Naive thymus-derived CD8-positive, alpha-beta T cell (primary cell): ENCODE measurements at regions not wholly inside any gene's neighbourhood (a gene's known extent, or its start where the extent isn't known, plus 50 kb on each side); places are given as distances from the start of the nearest gene placed in this dataset.
"Not testable (repeated sequence)": the region's sequence is repeated elsewhere in the genome, so short reads cannot be mapped to it uniquely, and the experiment has no call there.

ENCODE experiments used
- ATAC-seq, 2 donors: fragments of 150-1000 bp; cut with Tn5 transposase in 1 of 2; sonication (Bioruptor Pico), chemical (Tn5 transposase) in 1 of 2; 1 replicate in 1 of 2; 2 replicates in 1 of 2; pipeline ENCODE4 v1.10.0; 2021; ENCODE audit warnings: mild to moderate bottlenecking in 2 of 2, moderate library complexity in 2 of 2
- POLR2A ChIA-PET: fragments of 350-600 bp; sonication (Branson Sonifier 250); formaldehyde crosslinking; loops from one replicate; lab custom pipeline; 2021; ENCODE audit warnings: antibody characterized with exemption; lab: Charles Lee
- DNase-seq, 10 donors: peaks; one replicate each; pipeline versions ENCODE4 v3.0.0 to v3.0.0-alpha.2; 2020 to 2022
- H3K27ac Mint-ChIP-seq, 10 donors: one replicate each; pipeline ENCODE4 v1.8.0; 2020 to 2022; ENCODE audit warnings: mild to moderate bottlenecking in 10 of 10, mixed read lengths in 10 of 10, moderate library complexity in 4 of 10, inconsistent platforms in 1 of 10
- H3K27me3 Mint-ChIP-seq, 5 donors: one replicate each; pipeline ENCODE4 v1.8.0; 2021 to 2022; ENCODE audit warnings: mixed read lengths in 5 of 5
- H3K36me3 Mint-ChIP-seq, 3 donors: one replicate each; pipeline ENCODE4 v1.8.0; 2020 to 2022; ENCODE audit warnings: mixed read lengths in 3 of 3, mild to moderate bottlenecking in 2 of 3, inconsistent platforms in 1 of 3
- H3K4me1 Mint-ChIP-seq, 4 donors: one replicate each; pipeline ENCODE4 v1.8.0; 2021 to 2022; ENCODE audit warnings: mixed read lengths in 4 of 4
- H3K4me3 Mint-ChIP-seq, 10 donors: one replicate each; pipeline ENCODE4 v1.8.0; 2020 to 2022; ENCODE audit warnings: mild to moderate bottlenecking in 10 of 10, mixed read lengths in 10 of 10, moderate library complexity in 6 of 10, inconsistent platforms in 1 of 10
- H3K9me3 Mint-ChIP-seq, 9 donors: one replicate each; pipeline ENCODE4 v1.8.0; 2020 to 2022; ENCODE audit warnings: mixed read lengths in 9 of 9, mild to moderate bottlenecking in 3 of 9, inconsistent platforms in 1 of 9, moderate library complexity in 1 of 9

GRCh38 chr2:47699533-47700215 is 83.3 kb upstream of the MSH6 start:
- POLR2A ChIA-PET: no interaction called here
- ATAC-seq (no peak), DNase-seq (no peak)
- Mint-ChIP-seq H3K27me3 (peaks cover 3 to 19% (median 6%) of the 10 kb centered on the region in 5 donors), H3K36me3 (no peaks in the 10 kb centered on the region), H3K9me3 (no peaks in the 10 kb centered on the region), H3K4me1 (peaks cover 0 to 11% (median 0%) of the 10 kb centered on the region in 4 donors), H3K27ac (no peak overlapping the region), H3K4me3 (no peak overlapping the region)

- H3K27ac Mint-ChIP-seq, DNase-seq, H3K4me3 Mint-ChIP-seq, ATAC-seq, H3K36me3 Mint-ChIP-seq, H3K9me3 Mint-ChIP-seq, POLR2A ChIA-PET: not testable (repeated sequence)
- Mint-ChIP-seq H3K27me3 (peaks cover 7 to 25% (median 9%) of the 10 kb centered on the region in 5 donors), H3K4me1 (peaks cover 0 to 11% (median 0%) of the 10 kb centered on the region in 4 donors)
Observed at GRCh38 chr2:47698436-47698972, 84.4 kb upstream of the MSH6 start.

GRCh38 chr2:47697681-47698435 is 85.1 kb upstream of the MSH6 start:
- H3K9me3 Mint-ChIP-seq, DNase-seq, H3K27ac Mint-ChIP-seq, H3K4me3 Mint-ChIP-seq, ATAC-seq, H3K36me3 Mint-ChIP-seq, POLR2A ChIA-PET: not testable (repeated sequence)
- Mint-ChIP-seq H3K27me3 (peaks cover 7 to 25% (median 9%) of the 10 kb centered on the region in 5 donors), H3K4me1 (peaks cover 0 to 11% (median 0%) of the 10 kb centered on the region in 4 donors)

- H3K9me3 Mint-ChIP-seq: no peaks in the 10 kb centered on the region
- H3K27ac Mint-ChIP-seq: no peak overlapping the region
- H3K36me3 Mint-ChIP-seq: no peaks in the 10 kb centered on the region
- peaks cover 7 to 25% (median 9%) of the 10 kb centered on the region in 5 donors for H3K27me3 Mint-ChIP-seq
- H3K4me1 Mint-ChIP-seq: peaks cover 0 to 11% (median 0%) of the 10 kb centered on the region in 4 donors
- POLR2A ChIA-PET: no interaction called here
- no peak overlapping the region for H3K4me3 Mint-ChIP-seq
- ATAC-seq: no peak
- DNase-seq: no peak
Observed at GRCh38 chr2:47697000-47697601, 85.8 kb upstream of the MSH6 start.

- ATAC-seq (no peak), DNase-seq (no peak)
- no peak overlapping the region for H3K4me3 Mint-ChIP-seq
- H3K4me1 Mint-ChIP-seq: peaks cover 0 to 11% (median 0%) of the 10 kb centered on the region in 4 donors
- peaks cover 7 to 25% (median 9%) of the 10 kb centered on the region in 5 donors for H3K27me3 Mint-ChIP-seq
- H3K27ac Mint-ChIP-seq: no peak overlapping the region
- no peaks in the 10 kb centered on the region for H3K9me3 Mint-ChIP-seq
- POLR2A ChIA-PET: no interaction called here
- H3K36me3 Mint-ChIP-seq: no peaks in the 10 kb centered on the region
Observed at GRCh38 chr2:47696478-47696831, 86.5 kb upstream of the MSH6 start.

- Mint-ChIP-seq H3K4me1 (peaks cover 0 to 11% (median 0%) of the 10 kb centered on the region in 4 donors), H3K9me3 (no peaks in the 10 kb centered on the region), H3K36me3 (no peaks in the 10 kb centered on the region), H3K4me3 (no peak overlapping the region), H3K27ac (peak overlapping the region in 1 of 10 donors; percentile 62), H3K27me3 (peaks cover 7 to 25% (median 9%) of the 10 kb centered on the region in 5 donors)
- POLR2A ChIA-PET: no interaction called here
- ATAC-seq: no peak
- no peak for DNase-seq
Observed at GRCh38 chr2:47695800-47696477, 87.0 kb upstream of the MSH6 start.

GRCh38 chr2:47694451-47694850 is 88.5 kb upstream of the MSH6 start:
- Mint-ChIP-seq H3K4me1 (peaks cover 0 to 11% (median 0%) of the 10 kb centered on the region in 4 donors), H3K27me3 (peaks cover 7 to 25% (median 9%) of the 10 kb centered on the region in 5 donors), H3K27ac (peak overlapping the region in 1 of 10 donors; percentile 38)
- ATAC-seq, DNase-seq, H3K9me3 Mint-ChIP-seq, H3K4me3 Mint-ChIP-seq, H3K36me3 Mint-ChIP-seq, POLR2A ChIA-PET: not testable (repeated sequence)

GRCh38 chr2:47690706-47691325 is 92.1 kb upstream of the MSH6 start:
- not testable (repeated sequence) for H3K36me3 Mint-ChIP-seq, H3K4me3 Mint-ChIP-seq, DNase-seq, ATAC-seq, H3K9me3 Mint-ChIP-seq, H3K27ac Mint-ChIP-seq
- Mint-ChIP-seq H3K4me1 (peaks cover 1 to 13% (median 4%) of the 10 kb centered on the region in 4 donors), H3K27me3 (peaks cover 4 to 10% (median 6%) of the 10 kb centered on the region in 5 donors)
- POLR2A ChIA-PET: interaction anchor here (0.6 kb wide), 1 partner anchor 10 kb away, joined by 4 read pairs; no protein-coding TSS in a partner anchor

GRCh38 chr2:47690132-47690531 is 92.8 kb upstream of the MSH6 start:
- no peak for ATAC-seq
- no peak overlapping the region for H3K4me3 Mint-ChIP-seq
- H3K36me3 Mint-ChIP-seq: no peaks in the 10 kb centered on the region
- no peak for DNase-seq
- H3K27ac Mint-ChIP-seq: no peak overlapping the region
- peaks cover 1 to 11% (median 4%) of the 10 kb centered on the region in 4 donors for H3K4me1 Mint-ChIP-seq
- peaks cover 0 to 7% (median 0%) of the 10 kb centered on the region in 9 donors for H3K9me3 Mint-ChIP-seq
- POLR2A ChIA-PET: interaction anchor here (0.6 kb wide), 1 partner anchor 10 kb away, joined by 4 read pairs; no protein-coding TSS in a partner anchor
- H3K27me3 Mint-ChIP-seq: peaks cover 3 to 10% (median 5%) of the 10 kb centered on the region in 5 donors

- H3K27me3 Mint-ChIP-seq, H3K36me3 Mint-ChIP-seq, H3K4me3 Mint-ChIP-seq, H3K9me3 Mint-ChIP-seq, H3K4me1 Mint-ChIP-seq, POLR2A ChIA-PET, DNase-seq, ATAC-seq: not testable (repeated sequence)
- H3K27ac Mint-ChIP-seq: peak overlapping the region in 2 of 10 donors; percentile 7 to 36
Observed at GRCh38 chr2:47689118-47689517, 93.8 kb upstream of the MSH6 start.

- Mint-ChIP-seq H3K27ac (peak overlapping the region in 2 of 10 donors; percentile 7 to 36), H3K27me3 (no peaks in the 10 kb centered on the region), H3K4me3 (no peak overlapping the region), H3K36me3 (no peaks in the 10 kb centered on the region), H3K4me1 (peaks cover 1 to 8% (median 4%) of the 10 kb centered on the region in 4 donors), H3K9me3 (peaks cover 0 to 7% (median 0%) of the 10 kb centered on the region in 9 donors)
- DNase-seq (no peak), ATAC-seq (no peak)
- POLR2A ChIA-PET: no interaction called here
Observed at GRCh38 chr2:47688561-47688960, 94.4 kb upstream of the MSH6 start.

- Mint-ChIP-seq H3K27ac (peak overlapping the region in 1 of 10 donors; percentile 37), H3K9me3 (peaks cover 0 to 7% (median 0%) of the 10 kb centered on the region in 9 donors), H3K27me3 (no peaks in the 10 kb centered on the region), H3K36me3 (no peaks in the 10 kb centered on the region), H3K4me1 (peaks cover 1 to 8% (median 4%) of the 10 kb centered on the region in 4 donors), H3K4me3 (no peak overlapping the region)
- POLR2A ChIA-PET: no interaction called here
- ATAC-seq (no peak), DNase-seq (no peak)
Observed at GRCh38 chr2:47687856-47688255, 95.1 kb upstream of the MSH6 start.
